NCI-H774 (cell line): ENCODE measurements at regions not wholly inside any gene's neighbourhood (a gene's known extent, or its start where the extent isn't known, plus 50 kb on each side); places are given as distances from the start of the nearest gene placed in this dataset.

Source experiments
- DNase-seq: peaks from one replicate; lab custom pipeline; 2025; lab: John Stamatoyannopoulos, UW

DNA sequence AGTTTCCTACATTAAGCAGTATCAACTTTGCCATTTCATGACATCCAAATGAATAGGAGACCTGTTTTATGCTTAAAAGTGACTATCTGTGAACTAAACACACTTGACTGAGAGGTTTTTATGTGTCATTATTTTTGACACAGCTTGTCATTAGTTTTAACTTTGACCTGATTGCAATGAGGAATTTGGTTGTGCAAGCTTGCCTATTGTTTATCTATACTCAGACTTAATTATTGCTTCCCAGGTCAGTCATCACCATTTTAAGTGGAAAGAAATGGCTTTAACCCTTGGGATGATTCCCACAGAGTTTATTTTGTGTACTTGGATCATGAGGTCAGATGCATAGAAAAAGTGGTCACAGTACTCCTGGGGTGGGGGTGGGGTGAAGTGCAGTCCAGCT, 171.0 kb upstream of the PRICKLE1 start:
- DNase-seq: no peak

DNA sequence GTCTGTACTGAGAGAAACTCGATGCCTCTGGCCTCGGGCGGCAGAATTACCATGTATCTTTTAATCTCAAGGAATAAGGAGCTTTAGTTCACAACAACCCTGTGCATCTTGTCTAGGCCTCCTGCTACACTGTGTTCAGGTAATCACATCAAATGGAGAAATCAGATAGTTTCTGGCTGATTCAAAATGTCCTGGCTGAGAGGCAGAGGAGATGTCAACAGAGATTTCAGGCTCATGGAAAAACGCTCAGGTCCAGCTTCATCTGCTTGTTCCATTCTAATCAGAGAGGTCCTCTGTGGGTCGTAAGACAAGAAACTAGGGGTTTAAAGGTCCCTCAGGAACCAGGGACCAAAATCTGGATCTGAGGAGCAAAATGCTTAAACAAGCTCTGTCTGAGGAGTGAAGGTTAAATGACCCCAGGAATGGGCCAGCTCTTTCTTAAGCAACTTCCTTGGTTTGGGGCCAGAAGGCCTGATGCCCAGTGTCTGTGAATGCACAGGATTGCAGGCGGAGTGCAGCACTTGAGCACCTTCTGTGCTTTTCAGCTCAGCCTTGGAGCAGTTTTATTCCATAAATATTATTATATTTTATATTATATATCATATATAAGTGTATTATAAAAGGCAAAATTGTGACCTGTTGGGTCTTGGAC, 170.2 kb upstream of the PRICKLE1 start:
- DNase-seq: no peak

DNA sequence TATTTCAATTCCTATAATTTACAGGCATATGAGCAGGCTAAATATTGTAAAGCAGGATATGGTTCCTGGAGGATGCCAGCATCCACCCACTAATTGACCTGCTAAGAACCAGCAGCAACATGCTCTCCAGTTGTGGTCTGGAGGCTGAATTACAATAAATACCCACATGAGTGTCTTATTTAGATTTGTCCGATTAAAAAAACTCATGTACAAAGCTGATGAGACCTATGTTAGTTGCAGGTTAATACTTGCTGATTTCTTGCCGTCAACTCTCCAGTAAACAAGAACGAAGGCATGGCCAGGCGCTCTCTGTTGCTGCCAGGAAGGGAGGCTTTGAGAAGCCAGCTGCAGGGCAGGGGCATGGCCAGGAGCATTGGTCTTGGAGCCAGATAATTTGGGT, 169.3 kb upstream of the PRICKLE1 start:
- DNase-seq: no peak

DNA sequence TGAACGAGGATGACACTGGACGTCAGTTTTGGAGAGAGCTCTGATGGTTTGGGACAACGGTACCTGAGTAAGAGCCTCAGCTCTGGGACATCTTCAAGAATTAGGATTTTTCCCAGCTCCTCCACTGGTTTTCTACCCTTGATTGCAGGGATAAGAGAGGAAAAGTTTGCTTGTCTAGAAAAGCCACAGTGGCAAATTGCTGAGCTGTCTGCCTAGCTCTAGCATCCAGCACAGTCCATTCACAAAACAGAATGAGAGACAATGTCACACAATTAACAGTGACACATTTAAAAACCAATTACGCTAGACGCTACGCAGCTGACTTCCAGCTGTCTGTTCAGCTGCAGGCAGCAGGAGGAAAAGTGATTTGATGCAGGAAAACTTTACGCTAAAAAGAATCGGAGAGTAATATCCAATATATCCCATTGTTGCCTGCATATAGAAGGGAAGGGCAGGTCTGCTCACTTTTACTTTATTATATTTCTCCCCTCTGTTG, 168.1 kb upstream of the PRICKLE1 start:
- no peak for DNase-seq

DNA sequence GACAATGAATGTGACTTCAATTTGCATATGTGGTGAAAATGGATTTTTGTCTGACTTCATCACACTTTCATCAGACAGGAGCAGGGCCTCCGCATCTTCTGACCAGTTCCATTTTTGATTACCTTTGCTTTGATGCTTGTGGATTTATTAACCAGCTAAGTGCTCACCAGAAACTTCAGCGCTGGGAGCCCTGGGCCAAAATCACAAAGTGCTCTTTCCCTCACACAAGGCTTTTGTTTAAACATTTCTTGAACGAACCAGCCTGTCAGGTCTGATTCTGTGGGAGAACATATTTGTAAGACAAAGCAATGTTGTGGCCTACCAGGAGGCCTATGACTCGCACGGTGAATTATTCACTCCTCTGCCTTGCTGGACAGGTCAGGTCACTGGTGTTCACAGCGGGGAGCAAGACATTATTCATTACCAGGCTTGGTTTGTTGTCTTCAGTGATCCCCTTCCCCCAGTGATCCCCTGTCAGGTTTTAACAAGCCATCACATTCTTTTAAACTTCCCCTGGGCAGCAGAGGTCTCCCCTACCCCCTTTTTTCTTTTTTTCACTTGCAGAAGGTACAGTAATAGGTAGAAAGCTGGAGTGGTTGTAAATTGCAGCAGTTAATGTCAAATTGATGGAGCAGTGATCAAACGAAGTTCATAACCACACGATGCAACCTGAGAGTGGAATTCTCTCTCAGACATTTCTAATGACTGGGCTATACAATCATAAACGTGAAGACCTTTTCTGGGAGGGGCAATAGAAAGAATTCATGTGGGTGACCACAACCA, 167.5 kb upstream of the PRICKLE1 start:
- no peak for DNase-seq

DNA sequence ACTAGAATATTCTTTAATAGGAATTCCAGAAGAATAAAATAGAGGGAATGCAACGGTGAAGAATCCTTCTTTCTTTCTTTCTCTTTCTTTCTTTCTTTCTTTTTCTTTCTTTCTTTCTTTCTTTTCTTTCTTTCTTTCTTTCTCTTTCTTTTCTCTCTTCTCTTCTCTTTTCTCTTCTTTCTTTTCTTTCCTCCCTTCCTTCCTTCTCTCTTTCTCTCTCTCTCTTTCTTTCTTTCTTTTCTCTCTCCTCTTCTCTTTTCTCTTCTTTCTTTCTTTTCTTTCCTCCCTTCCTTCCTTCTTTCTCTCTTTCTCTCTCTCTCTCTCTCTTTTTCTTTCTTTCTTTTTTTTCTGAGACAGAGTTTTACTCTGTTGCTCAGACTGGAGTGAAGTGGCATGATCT, 160.8 kb upstream of the PRICKLE1 start:
- no peak for DNase-seq

DNA sequence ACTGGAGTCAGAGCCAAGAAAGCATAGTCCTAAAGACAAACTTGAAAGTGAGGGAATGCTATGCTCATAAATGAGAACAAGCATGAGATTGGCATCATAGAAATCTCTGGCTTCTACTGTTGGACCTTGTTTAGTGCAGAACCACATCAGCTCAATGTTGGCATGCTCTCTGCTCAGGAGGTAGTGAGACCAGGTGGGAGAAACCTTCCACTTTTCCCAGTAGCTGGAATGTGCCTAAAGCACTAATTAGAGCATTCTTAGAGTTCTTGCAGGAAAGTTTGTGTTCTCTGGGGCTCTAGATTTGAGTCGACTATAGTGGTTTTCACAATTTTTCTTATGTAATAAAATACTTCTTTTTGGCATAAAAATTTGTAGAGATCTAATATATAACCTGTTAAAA, 159.7 kb upstream of the PRICKLE1 start:
- no peak for DNase-seq

DNA sequence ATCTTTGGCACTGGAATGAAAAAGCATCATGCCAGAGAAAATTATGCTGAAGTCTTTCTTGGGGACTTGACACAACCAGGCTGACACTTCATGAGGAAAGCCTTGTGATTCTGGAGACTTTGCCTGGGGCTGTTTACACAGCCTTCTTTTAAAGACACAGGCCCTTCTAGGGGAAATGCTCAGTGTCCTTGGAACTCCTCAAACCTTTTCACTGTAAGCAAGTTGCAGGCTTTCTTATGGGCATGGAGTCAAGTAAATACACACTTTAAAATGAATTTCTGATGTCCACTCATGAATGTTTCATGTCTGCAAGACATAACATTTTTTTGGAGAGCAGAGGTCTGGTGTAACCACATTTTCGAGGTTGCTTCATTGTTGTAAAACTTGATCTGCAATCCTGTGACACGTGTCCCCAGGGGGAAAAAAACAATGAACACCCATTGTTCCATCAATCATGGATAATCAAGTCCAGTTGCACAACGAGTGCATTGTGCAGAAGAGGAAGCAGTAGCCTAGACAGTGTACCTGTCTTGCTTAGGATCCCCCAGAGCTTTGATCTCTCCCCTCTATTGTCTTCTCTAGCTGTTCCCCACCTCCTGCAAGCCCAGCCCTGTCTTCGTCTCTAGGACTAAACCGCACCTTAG, 155.1 kb upstream of the PRICKLE1 start:
- DNase-seq: no peak

DNA sequence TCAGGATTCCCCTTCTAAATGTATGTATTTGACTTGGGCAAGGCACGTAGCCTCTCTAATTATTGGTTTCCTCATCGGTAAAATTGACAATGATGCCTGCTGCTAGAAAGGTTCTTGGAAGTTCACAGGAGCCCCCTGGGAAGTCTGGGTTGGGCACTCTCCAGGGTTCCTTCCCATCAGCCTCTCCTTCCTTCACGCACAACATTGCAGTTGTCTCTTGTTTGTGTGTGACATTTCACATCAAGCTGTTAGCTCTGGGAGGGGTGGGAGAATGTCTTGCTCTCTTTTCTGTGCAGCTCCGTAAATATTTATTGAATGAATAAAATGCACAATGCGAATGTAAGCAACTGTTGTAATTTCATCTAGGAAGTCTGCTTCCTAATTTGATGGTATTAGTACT, 153.2 kb upstream of the PRICKLE1 start:
- no peak for DNase-seq

DNA sequence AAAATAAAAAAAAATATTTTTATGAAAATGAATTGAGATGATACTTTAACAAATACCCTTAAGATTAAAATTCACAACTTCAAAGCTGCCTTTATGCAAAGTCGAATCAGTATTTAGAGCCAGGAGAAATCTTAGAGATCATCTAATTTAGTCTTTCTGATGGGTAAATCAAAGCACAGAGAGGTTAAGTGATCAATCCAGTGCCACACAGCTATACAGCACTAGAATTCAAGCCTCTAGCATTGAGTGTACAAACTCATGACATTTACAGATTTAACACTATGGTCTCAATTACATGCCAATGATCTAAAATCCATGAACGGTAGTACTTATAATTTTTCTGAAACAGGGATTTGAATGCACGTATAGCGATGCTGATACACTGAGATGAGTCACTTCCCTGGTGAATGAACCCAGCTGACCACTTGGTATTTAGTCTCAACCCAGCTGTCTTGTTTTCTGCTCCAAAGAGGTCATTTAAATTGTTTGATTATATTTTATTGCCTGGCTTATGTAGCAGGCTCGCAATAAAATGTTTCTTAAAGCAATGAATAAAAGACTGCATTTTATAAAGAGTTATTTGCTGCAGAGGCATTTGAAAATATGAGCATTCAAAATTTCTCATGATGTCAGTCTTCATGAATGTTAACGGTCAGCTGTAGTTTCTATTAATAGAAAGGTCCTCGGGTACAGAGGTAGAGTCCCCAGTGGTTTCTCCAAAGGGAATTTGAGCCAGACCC, 152.4 kb upstream of the PRICKLE1 start:
- no peak for DNase-seq

DNA sequence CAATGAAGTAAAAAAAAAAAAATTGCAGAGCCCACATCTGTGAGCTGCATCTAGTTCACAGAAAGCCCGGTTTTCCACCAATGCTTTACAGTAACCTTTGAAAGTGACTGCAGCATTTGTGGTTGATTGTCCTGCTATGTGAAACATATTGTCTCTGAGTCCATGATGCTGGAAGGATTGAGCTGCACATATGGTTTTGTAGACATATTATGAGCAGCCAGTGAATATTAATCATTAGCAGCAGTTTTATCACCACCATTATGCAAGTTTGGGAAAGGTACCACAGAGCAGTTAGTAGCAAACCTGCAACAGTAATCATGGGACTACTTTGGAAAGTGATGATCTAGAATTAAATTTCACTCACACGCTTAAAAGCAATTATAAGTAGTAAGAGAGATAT, 151.5 kb upstream of the PRICKLE1 start:
- DNase-seq: no peak

DNA sequence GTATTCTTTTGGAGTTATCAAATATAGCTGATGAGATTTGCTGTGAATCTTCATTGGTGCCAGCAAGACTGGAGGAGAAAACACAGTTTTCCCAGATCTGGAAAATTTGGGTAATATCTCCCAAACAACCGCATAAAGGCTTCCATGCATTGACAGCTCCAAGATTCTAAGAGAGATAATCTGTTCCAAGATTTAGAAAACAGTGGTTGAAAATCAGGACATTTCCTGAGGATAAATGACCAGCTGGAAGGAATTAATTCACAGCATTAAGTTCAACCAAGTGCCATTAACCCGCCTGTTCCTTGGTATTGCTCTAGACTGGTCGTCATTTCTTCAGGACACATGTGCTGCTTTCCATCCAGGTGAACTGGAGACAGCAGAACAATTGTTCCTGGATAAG, 147.9 kb upstream of the PRICKLE1 start:
- DNase-seq: no peak

DNA sequence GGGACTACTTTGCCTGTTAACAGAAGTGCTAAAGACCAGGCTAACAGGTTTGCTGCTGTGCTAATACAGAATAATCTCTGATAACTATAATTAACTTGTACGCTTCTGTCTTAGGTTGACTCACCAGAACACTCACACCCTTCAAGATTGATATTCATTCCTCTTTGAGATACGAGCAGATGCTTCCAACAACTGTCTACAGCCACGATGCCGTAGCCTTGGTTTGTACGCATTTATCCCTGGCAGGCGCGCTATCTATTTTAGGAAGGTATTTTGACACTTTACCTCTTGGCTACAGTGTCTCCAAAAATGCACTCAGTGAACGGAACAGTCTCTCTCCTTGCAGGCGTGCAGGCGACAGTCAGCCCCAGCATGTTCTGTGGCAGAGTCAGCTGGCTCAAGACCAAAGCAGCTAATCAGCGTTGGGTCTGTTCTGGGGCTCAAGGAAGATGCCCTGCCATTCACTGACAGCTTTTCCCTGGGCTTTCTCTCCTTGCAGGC, 146.4 kb upstream of the PRICKLE1 start:
- no peak for DNase-seq

DNA sequence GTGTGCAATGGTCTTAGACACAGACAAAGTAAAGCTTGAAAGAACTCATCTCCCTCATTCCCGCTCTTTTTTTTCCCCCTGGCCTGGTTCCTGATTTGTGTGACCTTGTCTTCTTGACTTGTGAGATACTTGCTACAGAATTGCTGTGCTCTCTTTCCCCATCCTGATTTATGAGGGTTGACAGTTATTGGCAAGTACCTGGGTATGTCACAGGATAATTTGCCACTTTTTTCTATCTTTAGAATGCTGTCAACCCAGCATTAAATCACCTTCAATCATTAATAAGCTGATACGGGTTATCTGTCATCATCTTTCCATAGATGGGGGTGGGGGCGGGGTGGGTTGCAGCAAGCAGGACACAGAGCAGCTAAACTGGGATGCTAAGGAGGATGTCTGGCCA, 144.4 kb upstream of the PRICKLE1 start:
- no peak for DNase-seq

DNA sequence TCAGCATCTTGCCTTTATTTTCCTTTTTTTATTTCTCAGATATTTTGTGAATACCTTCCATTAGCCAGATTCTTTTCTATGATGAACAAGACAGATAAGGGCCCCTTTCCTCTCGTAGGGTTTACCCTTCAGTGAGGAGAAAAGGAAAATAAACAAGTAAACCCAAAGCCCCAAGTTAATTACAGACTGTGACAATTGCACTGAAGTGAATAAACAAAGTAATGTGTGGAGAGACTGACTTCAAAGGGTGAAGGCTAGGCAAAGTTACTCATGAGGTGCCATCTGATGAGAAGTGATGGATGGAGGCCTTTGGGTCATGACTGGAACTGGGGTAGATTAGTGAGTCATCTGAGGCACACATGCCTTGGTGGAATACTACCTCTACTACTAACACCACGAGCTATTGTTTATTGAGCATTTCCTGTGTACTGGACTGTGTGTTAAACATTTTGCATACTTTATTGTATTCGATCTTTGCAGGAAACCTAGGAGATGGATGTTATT, 143.4 kb upstream of the PRICKLE1 start:
- no peak for DNase-seq

DNA sequence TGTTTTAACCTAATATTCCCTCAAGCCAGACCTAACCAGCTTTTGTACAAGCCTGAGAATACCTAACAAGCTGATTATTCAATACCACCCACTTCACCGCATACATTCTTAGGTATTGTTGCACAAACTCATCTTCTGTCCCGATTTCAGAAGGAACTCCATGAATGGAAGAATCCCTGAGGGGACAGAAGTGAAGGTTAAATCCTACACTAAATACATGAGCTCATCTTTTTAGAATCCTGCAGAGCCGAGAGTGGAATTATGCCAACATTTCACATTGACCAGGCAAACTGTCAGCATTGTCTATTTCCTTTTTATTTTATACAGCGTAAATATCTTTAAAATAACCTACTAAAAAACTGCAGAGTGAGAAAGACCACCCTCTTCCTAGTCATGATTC, 140.7 kb upstream of the PRICKLE1 start:
- no peak for DNase-seq

DNA sequence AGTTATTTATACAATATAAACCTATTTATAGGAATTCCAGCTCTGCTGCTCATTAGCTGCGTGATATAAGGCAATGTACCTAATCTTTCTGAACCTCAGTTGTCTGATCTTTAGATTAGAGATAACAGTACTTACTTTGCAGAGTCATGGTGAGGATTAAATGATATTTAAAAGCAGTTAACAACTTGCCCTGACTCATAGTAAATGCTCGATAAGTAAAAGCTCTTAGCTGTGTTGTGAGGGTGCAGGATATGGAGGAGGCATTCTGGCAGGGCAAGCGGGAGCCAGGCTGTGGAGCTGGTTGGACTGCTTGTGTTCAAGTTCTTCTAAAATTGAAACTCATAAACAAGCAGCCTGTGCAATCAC, 140.0 kb upstream of the PRICKLE1 start:
- DNase-seq: no peak

DNA sequence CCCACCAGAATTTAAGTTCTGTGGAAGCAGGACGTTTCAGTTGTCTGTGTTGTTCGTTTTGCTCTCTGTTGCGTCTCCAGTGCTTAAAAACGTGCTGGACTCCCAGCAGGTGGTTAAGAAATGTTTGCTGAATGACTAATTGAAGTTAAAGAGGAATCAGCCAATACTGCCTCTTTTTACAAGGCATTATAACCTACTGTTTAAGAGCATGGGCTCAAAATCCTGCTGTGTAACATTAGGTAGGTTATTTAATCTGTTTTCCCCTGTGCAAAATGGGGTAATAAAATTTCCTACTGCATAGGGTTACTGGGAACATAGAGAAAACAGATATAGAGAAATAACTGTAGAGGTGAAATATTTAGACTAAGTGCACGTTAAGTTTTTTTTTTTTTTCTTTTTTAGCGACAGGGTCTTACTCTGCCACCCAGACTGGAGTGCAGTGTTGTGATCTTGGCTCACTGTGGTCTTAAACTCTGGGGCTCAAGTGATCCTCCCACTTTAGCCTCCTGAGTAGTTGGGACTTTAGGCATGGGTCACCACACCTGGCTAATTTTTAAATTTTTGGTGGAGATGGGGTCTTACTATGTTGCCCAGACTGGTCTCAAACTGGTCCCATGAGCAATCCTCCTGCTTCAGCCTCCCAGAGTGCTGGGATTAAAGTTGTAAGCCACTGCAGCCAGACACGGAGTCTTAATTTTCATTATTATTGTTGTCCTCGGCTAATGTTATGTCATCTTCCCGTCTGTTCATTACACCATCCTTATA, 139.4 kb upstream of the PRICKLE1 start:
- DNase-seq: no peak

DNA sequence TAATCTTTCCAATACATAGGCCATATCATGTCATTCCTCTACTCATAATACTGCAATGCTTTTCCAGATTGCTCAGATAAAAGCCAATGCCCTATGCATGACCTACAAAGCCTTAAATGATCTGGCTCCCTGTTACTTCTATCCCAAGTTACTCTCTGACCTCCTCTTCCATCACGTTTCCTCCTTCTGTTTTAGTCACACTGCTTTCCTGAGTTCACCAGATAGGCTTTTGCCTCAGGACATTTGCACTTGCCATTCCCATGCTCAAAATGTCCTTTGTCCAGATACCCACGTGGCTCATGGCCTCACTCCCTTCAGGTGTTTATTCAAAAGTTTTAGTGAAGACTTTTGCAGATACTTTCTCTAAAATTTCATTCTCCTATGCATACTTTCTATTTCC, 138.7 kb upstream of the PRICKLE1 start:
- DNase-seq: no peak

DNA sequence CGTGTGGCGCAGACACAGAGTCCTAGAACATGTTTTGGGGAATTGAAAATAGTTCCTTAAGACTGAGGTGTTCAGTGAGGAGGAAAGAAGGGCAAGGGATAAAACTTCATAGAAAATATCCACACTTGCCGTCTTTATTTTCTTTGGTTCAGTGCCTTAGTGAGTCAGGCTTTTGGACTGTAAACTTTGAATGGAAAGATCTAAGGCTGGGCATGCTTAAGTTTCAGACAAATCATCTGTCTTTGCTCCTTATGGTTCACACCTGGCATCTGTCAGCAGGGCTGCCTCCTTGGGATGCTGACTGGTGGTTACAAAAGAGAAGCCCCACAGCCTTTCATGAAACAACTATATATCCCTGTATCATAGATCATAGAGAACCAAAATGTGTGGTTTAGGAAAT, 136.3 kb upstream of the PRICKLE1 start:
- DNase-seq: no peak

DNA sequence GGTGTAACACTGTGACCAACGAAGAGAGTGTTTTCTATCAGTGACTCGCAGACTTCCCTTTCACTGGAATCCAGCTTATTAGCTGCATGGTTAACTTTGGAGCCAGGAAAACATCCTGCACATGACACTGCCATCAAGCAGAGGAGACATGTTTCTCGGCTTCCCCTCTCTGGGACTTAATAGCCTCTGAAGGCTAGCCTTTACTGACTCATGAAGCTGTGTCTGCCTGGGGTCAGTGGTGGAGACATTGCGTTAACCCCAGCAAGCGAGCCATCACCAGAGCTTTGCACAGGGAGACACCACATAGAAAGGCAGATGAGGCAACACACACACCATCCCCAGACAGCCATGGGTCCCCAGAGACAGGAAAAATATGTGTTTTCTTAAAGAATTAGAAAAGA, 126.9 kb upstream of the PRICKLE1 start:
- DNase-seq: no peak
